IPS-20b (cell line): ENCODE measurements at regions not wholly inside any gene's neighbourhood (a gene's known extent, or its start where the extent isn't known, plus 50 kb on each side); places are given as distances from the start of the nearest gene placed in this dataset.
"Not testable (repeated sequence)": the region's sequence is repeated elsewhere in the genome, so short reads cannot be mapped to it uniquely, and the experiment has no call there.

Source experiments
- H3K27ac ChIP-seq: one replicate; pipeline ENCODE4 v1.5.1; 2013; ENCODE audit warnings: low read length
- H3K27me3 ChIP-seq: 2 replicates; pipeline ENCODE4 v1.6.1; 2013; ENCODE audit warnings: mild to moderate bottlenecking, low read length, inconsistent platforms; ENCODE audit not compliant: insufficient read depth
- H3K36me3 ChIP-seq: 2 replicates; pipeline ENCODE4 v1.6.1; 2013; ENCODE audit warnings: low read depth, mild to moderate bottlenecking, inconsistent platforms, low read length, moderate library complexity; ENCODE audit not compliant: insufficient read depth
- H3K4me1 ChIP-seq: 2 replicates; pipeline ENCODE4 v1.6.1; 2013; ENCODE audit warnings: mild to moderate bottlenecking, control low read depth, inconsistent platforms, low read length, moderate library complexity; ENCODE audit not compliant: insufficient read depth
- H3K4me3 ChIP-seq: 2 replicates; pipeline ENCODE4 v1.5.1; 2013; ENCODE audit warnings: mild to moderate bottlenecking, low read length, inconsistent platforms
- H3K9ac ChIP-seq: 2 replicates; pipeline ENCODE4 v1.6.1; 2013; ENCODE audit warnings: low read depth, mild to moderate bottlenecking, inconsistent platforms, low read length, moderate library complexity
- H3K9me3 ChIP-seq: 2 replicates; pipeline ENCODE4 v1.6.1; 2013; ENCODE audit warnings: mild to moderate bottlenecking, low read depth, low read length, inconsistent platforms; ENCODE audit not compliant: insufficient read depth

DNA sequence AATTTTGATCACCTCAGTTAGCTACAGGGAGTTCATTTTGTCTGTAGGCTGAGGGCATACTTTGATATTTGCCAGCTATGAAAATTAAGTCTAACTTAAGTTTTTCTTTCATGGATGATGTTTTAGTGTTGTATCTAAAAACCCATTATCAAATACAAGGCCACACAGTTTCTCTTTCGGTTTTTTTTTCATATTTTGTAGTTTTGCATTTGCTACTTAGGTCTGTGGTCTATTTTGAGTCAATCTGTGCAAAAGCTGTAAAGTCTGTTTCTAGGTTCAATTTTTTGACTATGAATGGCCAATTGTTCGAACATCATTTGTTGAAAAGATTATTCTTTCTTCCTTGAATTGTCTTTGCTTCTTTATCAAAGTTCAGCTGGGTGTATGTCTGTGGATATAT lies 895.6 kb upstream of the ANO3 start:
- Histone ChIP-seq H3K36me3 (no peaks in the 10 kb centered on the region), H3K27ac (no peak overlapping the region), H3K9ac (no peak overlapping the region), H3K9me3 (no peaks in the 10 kb centered on the region), H3K27me3 (no peaks in the 10 kb centered on the region), H3K4me3 (no peak overlapping the region), H3K4me1 (no peaks in the 10 kb centered on the region)

DNA sequence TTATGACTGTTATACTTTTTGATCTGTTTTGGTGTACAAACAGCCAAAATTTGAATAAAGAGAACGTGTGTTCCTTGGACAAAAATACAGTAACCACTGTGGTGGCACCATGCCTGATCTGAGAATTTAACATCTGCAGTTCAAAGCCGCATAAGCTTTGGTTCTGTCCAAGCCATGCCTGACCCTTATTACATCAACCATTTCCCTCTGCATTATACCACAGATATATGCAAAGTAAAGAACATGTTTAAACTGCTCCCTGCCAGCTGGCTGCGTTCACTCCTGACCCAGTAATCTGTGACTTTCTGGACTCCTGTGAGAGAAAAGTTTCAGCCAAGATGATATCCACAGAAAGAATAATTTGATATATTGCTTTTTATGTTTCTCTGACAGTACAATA lies 890.5 kb upstream of the ANO3 start:
- Histone ChIP-seq H3K9me3 (no peaks in the 10 kb centered on the region), H3K27ac (no peak overlapping the region), H3K4me3 (no peak overlapping the region), H3K27me3 (no peaks in the 10 kb centered on the region), H3K36me3 (no peaks in the 10 kb centered on the region), H3K9ac (no peak overlapping the region), H3K4me1 (no peaks in the 10 kb centered on the region)

DNA sequence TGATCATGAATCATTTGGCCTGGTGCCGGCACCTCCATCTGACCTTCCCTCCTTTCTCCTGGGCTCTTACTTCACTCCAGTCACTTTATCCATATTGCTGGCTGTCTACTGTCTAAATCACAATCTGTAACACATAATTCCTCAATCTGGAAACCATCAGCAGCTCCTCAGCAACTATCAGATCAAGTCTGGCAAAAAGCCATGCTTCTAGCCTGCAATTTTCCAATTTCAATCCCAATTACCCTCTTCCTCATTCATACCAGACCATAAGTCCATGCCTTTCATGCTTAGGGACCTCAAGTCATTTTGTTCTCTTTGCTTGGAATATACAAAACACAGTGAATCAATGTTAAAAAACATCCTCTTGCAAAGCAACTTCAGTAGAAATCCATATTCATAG lies 882.8 kb upstream of the ANO3 start:
- Histone ChIP-seq H3K4me1 (no peaks in the 10 kb centered on the region), H3K4me3 (no peak overlapping the region), H3K27ac (no peak overlapping the region), H3K9ac (no peak overlapping the region), H3K36me3 (no peaks in the 10 kb centered on the region), H3K9me3 (no peaks in the 10 kb centered on the region), H3K27me3 (no peaks in the 10 kb centered on the region)

DNA sequence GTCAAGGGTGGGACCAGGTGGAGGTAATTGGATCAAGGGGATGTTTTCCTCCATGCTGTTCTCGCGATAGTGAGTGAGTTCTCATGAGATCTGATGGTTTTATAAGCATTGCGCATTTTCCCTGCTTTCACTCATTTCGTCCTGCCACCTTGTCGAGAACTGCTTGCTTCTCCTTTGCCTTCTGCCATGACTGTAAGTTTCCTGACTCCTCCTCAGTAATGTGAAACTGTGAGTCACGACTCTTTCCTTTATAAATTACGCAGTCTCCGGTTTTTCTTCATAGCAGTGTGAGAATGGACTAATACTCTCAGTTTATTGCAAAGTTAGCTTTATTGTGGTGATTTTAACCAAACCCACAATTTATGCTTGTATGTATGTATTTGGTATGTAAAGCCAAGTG lies 878.5 kb upstream of the ANO3 start:
- Histone ChIP-seq H3K36me3 (no peaks in the 10 kb centered on the region), H3K9me3 (no peaks in the 10 kb centered on the region), H3K27ac (no peak overlapping the region), H3K27me3 (no peaks in the 10 kb centered on the region), H3K9ac (no peak overlapping the region), H3K4me1 (no peaks in the 10 kb centered on the region), H3K4me3 (no peak overlapping the region)

DNA sequence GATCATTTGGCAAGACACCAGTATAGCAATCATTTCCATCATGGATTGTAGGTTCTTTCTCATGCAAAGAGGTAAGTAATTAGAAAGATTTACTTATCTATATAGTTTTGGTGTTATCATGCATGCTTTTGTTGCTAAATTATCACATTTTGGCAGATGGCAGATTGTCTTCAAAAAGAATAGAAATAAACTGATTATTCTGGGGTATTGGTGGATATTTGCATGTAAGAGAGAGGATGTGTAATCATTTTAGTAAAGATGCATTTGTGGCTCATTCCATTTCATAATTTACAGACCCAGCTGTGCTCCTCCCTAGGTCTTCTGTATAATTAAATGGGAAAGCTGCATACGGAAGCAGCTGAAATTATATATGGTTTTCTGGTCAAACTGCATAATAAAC lies 875.7 kb upstream of the ANO3 start:
- Histone ChIP-seq H3K27me3 (no peaks in the 10 kb centered on the region), H3K4me1 (no peaks in the 10 kb centered on the region), H3K36me3 (no peaks in the 10 kb centered on the region), H3K9ac (no peak overlapping the region), H3K9me3 (no peaks in the 10 kb centered on the region), H3K4me3 (no peak overlapping the region), H3K27ac (no peak overlapping the region)

DNA sequence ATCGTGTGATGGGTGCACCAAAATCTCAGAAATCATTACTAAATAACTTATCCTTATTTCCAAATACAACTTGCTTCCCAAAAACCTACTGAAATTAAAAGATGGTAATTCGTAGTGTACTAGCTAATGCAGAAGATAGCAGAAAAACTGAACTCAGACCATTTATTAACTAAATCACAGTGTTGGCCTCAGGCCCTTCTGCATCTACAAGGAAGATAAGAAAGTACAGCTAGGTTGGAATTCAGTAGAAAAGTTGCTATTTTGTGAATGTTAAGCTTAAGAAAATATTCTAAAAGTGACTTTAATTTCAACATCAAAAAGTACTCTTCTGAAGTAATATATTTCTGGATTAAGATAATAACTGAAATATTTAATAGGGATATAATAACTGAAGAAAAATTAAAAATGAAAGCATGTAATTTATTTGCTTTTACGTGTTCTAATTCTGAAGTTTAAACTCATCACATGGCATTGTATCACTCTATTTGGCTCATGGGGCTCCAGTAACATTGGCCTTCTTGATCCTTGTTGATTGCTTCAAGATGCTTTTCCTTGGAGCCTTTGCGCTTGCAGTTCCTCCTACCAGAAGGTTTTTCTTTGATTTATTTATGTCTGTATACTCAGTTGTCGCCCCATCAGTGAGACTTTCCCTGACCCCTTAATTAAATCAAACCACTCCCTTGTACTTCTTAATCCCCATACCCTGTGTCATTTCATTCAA lies 847.9 kb upstream of the ANO3 start:
- Histone ChIP-seq H3K27me3 (no peaks in the 10 kb centered on the region), H3K4me1 (0 out of 2 replicates have a peak, but pooled peaks cover 7% of the 10 kb centered on the region), H3K4me3 (no peak overlapping the region), H3K9me3 (no peaks in the 10 kb centered on the region), H3K36me3 (no peaks in the 10 kb centered on the region), H3K27ac (no peak overlapping the region), H3K9ac (no peak overlapping the region)

DNA sequence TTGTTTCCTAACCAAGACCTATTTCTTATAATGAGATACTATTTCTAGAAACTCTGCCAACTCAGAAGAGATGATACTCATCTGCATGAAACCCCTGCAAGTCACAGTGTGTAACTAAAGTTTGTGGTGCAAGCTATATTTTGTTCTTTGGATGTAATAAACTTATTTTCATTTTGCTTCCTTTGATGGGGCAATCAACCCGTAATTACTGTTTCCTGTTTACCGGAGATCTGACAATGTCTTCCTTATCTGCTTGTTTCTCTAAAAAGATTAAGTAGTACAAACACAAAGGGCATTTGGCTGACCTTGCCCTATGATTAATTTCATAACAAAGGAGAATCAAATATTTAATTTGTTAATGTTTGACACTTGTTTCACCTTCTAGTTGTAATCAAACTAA lies 846.6 kb upstream of the ANO3 start:
- H3K9ac ChIP-seq: no peak overlapping the region
- H3K36me3 ChIP-seq: no peaks in the 10 kb centered on the region
- no peak overlapping the region for H3K27ac ChIP-seq
- H3K4me3 ChIP-seq: no peak overlapping the region
- H3K9me3 ChIP-seq: no peaks in the 10 kb centered on the region
- H3K27me3 ChIP-seq: no peaks in the 10 kb centered on the region
- H3K4me1 ChIP-seq: 0 out of 2 replicates have a peak, but pooled peaks cover 7% of the 10 kb centered on the region

DNA sequence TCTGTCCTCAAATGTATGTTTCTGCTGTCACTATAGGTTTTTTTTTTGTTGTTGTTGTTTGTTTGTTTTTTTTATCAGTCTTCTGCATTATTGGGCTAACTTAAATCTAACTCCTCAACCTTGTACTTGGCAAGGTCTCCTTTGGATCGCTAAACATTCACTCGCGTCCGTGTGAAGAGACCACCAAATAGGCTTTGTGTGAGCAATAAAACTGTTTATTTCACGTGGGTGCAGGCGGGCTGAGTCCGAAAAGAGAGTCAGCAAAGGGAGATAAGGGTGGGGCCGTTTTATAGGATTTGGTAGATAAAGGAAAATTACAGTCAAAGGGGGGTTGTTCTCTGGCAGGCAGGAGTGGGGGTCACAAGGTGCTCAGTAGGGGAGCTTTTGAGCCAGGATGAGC lies 845.6 kb upstream of the ANO3 start:
- H3K9ac ChIP-seq, H3K9me3 ChIP-seq, H3K36me3 ChIP-seq, H3K4me3 ChIP-seq, H3K4me1 ChIP-seq, H3K27me3 ChIP-seq, H3K27ac ChIP-seq: not testable (repeated sequence)

DNA sequence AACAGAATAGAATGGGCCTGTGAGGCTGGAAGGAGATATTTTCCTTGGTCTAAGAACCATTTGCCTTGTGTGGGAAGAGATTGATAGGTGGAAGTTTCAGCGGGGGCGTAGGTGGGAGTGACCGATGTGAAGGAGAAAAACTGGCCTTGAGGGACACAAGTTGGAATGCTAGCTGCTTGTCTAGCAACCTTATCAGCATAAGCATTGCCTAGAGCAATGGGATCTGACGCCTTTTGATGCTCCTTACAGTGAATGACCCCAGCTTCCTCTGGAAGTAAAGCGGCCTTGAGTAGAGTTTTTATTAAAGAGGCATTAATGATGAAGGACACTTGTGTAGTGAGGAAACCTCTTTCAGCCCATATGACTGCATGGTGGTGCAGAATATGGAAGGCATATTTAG lies 843.8 kb upstream of the ANO3 start:
- not testable (repeated sequence) for H3K36me3 ChIP-seq, H3K27ac ChIP-seq, H3K9me3 ChIP-seq, H3K27me3 ChIP-seq, H3K4me3 ChIP-seq, H3K9ac ChIP-seq, H3K4me1 ChIP-seq

DNA sequence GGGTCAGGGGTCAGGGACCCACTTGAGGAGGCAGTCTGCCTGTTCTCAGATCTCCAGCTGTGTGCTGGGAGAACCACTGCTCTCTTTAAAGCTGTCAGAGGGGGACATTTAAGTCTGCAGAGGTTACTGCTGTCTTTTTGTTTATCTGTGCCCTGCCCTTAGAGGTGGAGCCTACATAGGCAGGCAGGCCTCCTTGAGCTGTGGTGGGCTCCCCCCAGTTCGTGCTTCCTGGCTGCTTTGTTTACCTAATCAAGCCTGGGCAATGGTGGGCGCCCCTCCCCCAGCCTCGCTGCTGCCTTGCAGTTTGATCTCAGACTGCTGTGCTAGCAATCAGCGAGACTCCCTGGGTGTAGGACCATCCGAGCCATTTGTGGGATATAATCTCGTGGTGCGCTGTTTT lies 830.5 kb upstream of the ANO3 start:
- not testable (repeated sequence) for H3K27me3 ChIP-seq, H3K9ac ChIP-seq, H3K9me3 ChIP-seq, H3K4me3 ChIP-seq, H3K4me1 ChIP-seq, H3K36me3 ChIP-seq, H3K27ac ChIP-seq

DNA sequence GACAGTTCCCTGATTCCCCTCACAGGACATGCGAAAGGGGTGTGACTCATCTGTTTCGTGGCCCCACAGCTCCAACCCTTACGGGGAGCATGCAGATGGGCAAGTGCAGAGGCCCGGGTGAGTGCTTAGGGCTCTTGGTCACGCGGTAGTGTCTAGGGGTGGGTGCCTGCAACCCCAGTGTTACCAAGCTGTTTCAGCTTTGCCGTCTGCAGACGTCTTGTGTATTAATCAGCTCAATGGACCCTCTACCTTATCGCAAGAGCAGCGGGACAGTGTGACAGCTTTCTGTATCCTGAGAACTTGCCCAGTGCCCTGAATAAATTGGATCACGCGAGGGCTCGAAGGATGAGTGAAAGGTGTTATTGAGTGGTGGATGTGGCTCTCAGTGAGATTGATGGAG lies 816.4 kb upstream of the ANO3 start:
- Histone ChIP-seq H3K4me1 (no peaks in the 10 kb centered on the region), H3K9me3 (no peaks in the 10 kb centered on the region), H3K9ac (no peak overlapping the region), H3K27me3 (no peaks in the 10 kb centered on the region), H3K27ac (no peak overlapping the region), H3K36me3 (no peaks in the 10 kb centered on the region), H3K4me3 (no peak overlapping the region)

DNA sequence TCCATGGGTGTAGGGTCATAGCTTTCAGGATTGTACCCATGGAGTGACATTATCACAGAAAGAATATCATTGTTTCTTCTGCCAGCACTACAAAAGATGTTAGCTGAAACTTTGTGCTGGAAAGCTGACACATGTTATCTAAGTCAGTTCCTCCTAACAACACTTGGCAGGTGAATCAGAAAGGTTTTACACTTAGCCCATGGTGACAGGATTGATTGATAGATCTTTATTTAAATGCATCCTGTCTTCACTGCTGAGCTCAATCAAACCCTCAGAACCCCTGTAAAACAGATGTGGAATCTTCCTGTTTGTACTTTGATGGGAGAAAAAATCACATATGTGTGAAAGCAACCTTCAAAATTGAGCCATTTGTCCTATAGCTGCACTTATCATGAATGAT lies 811.5 kb upstream of the ANO3 start:
- no peak overlapping the region for H3K27ac ChIP-seq
- no peaks in the 10 kb centered on the region for H3K9me3 ChIP-seq
- H3K9ac ChIP-seq: no peak overlapping the region

More for the DNA sequence above, 811.5 kb upstream of the ANO3 start:
- H3K27me3 ChIP-seq: no peaks in the 10 kb centered on the region
- no peaks in the 10 kb centered on the region for H3K36me3 ChIP-seq
- no peak overlapping the region for H3K4me3 ChIP-seq
- no peaks in the 10 kb centered on the region for H3K4me1 ChIP-seq
